HepG2 (cell line): ENCODE measurements at regions not wholly inside any gene's neighbourhood (a gene's known extent, or its start where the extent isn't known, plus 50 kb on each side); places are given as distances from the start of the nearest gene placed in this dataset.
A peak's percentile ranks its signal among the peaks of the same experiment; 100 is the strongest.

Source experiments
- ATF7-NPFF ChIP-seq: sonication (generic); formaldehyde crosslinking; IDR thresholded peaks from 2 replicates; pipeline ENCODE4 v1.8.1; 2023; ENCODE audit warnings: mild to moderate bottlenecking, low read depth, missing genetic modification reagents, moderate library complexity
- ATM ChIP-seq: fragments of 450-650 bp; IDR thresholded peaks from 2 replicates; pipeline ENCODE4 v1.7.1; 2017; ENCODE audit warnings: mild to moderate bottlenecking, borderline replicate concordance
- GLMP ChIP-seq: sonication (generic); formaldehyde crosslinking; IDR thresholded peaks from 2 replicates; pipeline ENCODE4 v1.9.0; 2021; ENCODE audit warnings: missing genetic modification reagents, mild to moderate bottlenecking, borderline replicate concordance
- HMGA1 ChIP-seq: sonication (generic); formaldehyde crosslinking; conservative IDR thresholded peaks from 2 replicates; pipeline ENCODE4 v1.4.0; 2020; ENCODE audit warnings: missing genetic modification reagents
- IRF2 ChIP-seq: IDR thresholded peaks from 2 replicates; pipeline ENCODE4 v1.6.1; 2018; ENCODE audit warnings: missing genetic modification reagents, missing compliant biosample characterization
- MAFG ChIP-seq: sonication (generic); formaldehyde crosslinking; IDR thresholded peaks from 2 replicates; pipeline ENCODE4 v1.5.1; 2020; ENCODE audit warnings: mild to moderate bottlenecking, missing genetic modification reagents
- MEF2D ChIP-seq: sonication (generic); formaldehyde crosslinking; IDR thresholded peaks from 2 replicates; pipeline ENCODE4 v1.5.1; 2020; ENCODE audit warnings: mild to moderate bottlenecking, missing genetic modification reagents
- MTA3 ChIP-seq: sonication (generic); formaldehyde crosslinking; IDR thresholded peaks from 2 replicates; pipeline ENCODE4 v1.4.0; 2020; ENCODE audit warnings: missing genetic modification reagents
- NCOA2 ChIP-seq: sonication (generic); formaldehyde crosslinking; IDR thresholded peaks from 2 replicates; pipeline ENCODE4 v1.8.0; 2022; ENCODE audit warnings: inconsistent platforms
- RBFOX2 ChIP-seq: fragments of 200-400 bp; formaldehyde crosslinking; IDR thresholded peaks from 2 replicates; pipeline ENCODE4 v1.6.1; 2017; ENCODE audit warnings: low read depth, mild to moderate bottlenecking, low read length
- SNAPC2 ChIP-seq: sonication (generic); formaldehyde crosslinking; IDR thresholded peaks from 2 replicates; pipeline ENCODE4 v1.8.1; 2022; ENCODE audit warnings: mild to moderate bottlenecking, missing genetic modification reagents
- ZNF24 ChIP-seq: fragments of 450-650 bp; IDR thresholded peaks from 2 replicates; pipeline ENCODE4 v1.6.1; 2017; ENCODE audit warnings: antibody characterized with exemption, mild to moderate bottlenecking
- ZNF282 ChIP-seq: fragments of 450-650 bp; IDR thresholded peaks from 2 replicates; pipeline ENCODE4 v1.6.1; 2018; ENCODE audit not compliant: partially characterized antibody
- ZNF431 ChIP-seq: sonication (generic); formaldehyde crosslinking; IDR thresholded peaks from 2 replicates; pipeline ENCODE4 v1.9.0; 2022; ENCODE audit warnings: missing genetic modification reagents, low read depth, mild to moderate bottlenecking, borderline replicate concordance
- ZNF562 ChIP-seq: sonication (generic); formaldehyde crosslinking; IDR thresholded peaks from 2 replicates; pipeline ENCODE4 v1.8.0; 2022; ENCODE audit warnings: missing genetic modification reagents, borderline replicate concordance
- ZNF772 ChIP-seq: sonication (generic); formaldehyde crosslinking; IDR thresholded peaks from 2 replicates; pipeline ENCODE4 v1.5.0; 2020; ENCODE audit warnings: mild to moderate bottlenecking, missing genetic modification reagents
- TF ChIP-seq, protein P1 (sequence below): sonication (generic); formaldehyde crosslinking; IDR thresholded peaks from 2 replicates; pipeline ENCODE4 v1.4.0; 2020; ENCODE audit warnings: mild to moderate bottlenecking, missing genetic modification reagents
- TF ChIP-seq, protein P2 (sequence below): sonication (generic); formaldehyde crosslinking; IDR thresholded peaks from 2 replicates; pipeline ENCODE4 v1.4.0; 2020; ENCODE audit warnings: missing genetic modification reagents
- TF ChIP-seq, protein P3 (sequence below): sonication (generic); formaldehyde crosslinking; IDR thresholded peaks from 2 replicates; pipeline ENCODE4 v1.5.0; 2020; ENCODE audit warnings: mild to moderate bottlenecking, low read depth, missing genetic modification reagents, borderline replicate concordance
- TF ChIP-seq, protein P4 (sequence below): sonication (generic); formaldehyde crosslinking; IDR thresholded peaks from 2 replicates; pipeline ENCODE4 v1.5.1; 2020; ENCODE audit warnings: mild to moderate bottlenecking, missing genetic modification reagents, moderate library complexity
- TF ChIP-seq, protein P5 (sequence below): sonication (generic); formaldehyde crosslinking; IDR thresholded peaks from 2 replicates; pipeline ENCODE4 v1.5.1; 2020; ENCODE audit warnings: mild to moderate bottlenecking, missing genetic modification reagents

DNA sequence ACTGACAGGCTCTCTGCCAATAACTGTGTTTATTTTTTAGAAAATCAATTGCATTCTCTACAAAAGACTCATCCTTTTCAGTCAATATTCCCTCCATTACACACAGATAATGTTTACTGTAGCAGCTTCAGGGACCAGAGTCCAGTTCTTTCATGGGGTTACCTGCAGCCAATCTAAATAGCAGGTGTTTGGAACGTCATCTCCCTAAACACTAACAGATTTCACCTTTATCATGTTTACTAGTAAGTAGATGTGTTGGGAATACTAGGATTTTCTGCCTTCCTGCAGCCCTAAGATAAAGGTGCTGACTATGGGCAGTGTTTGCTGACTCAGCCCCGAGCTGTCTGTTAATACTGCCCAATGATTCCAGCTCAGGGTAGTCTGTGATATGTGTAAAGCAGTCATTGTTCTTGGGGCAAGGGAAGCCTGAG is 447.0 kb downstream of the KIF4B start (continued):
- TF ChIP-seq ZNF431: no peak
- no peak for TF ChIP-seq ATM
- TF ChIP-seq GLMP: no peak
- TF ChIP-seq MTA3 (CRISPR knock-in tag): no peak
- TF ChIP-seq MEF2D (CRISPR knock-in tag): peak; percentile 67; the same call in 1 of the 2 replicates
- TF ChIP-seq ZNF772 (CRISPR knock-in tag): no peak
- TF ChIP-seq, protein P1, sequence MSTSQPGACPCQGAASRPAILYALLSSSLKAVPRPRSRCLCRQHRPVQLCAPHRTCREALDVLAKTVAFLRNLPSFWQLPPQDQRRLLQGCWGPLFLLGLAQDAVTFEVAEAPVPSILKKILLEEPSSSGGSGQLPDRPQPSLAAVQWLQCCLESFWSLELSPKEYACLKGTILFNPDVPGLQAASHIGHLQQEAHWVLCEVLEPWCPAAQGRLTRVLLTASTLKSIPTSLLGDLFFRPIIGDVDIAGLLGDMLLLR (CRISPR knock-in tag): no peak
- TF ChIP-seq, protein P2, sequence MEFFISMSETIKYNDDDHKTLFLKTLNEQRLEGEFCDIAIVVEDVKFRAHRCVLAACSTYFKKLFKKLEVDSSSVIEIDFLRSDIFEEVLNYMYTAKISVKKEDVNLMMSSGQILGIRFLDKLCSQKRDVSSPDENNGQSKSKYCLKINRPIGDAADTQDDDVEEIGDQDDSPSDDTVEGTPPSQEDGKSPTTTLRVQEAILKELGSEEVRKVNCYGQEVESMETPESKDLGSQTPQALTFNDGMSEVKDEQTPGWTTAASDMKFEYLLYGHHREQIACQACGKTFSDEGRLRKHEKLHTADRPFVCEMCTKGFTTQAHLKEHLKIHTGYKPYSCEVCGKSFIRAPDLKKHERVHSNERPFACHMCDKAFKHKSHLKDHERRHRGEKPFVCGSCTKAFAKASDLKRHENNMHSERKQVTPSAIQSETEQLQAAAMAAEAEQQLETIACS (CRISPR knock-in tag): no peak
- peak; percentile 34; the same call in 1 of the 2 replicates for TF ChIP-seq SNAPC2 (CRISPR knock-in tag)
- TF ChIP-seq, protein P3, sequence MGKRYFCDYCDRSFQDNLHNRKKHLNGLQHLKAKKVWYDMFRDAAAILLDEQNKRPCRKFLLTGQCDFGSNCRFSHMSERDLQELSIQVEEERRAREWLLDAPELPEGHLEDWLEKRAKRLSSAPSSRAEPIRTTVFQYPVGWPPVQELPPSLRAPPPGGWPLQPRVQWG (CRISPR knock-in tag): no peak
- TF ChIP-seq, protein P4, sequence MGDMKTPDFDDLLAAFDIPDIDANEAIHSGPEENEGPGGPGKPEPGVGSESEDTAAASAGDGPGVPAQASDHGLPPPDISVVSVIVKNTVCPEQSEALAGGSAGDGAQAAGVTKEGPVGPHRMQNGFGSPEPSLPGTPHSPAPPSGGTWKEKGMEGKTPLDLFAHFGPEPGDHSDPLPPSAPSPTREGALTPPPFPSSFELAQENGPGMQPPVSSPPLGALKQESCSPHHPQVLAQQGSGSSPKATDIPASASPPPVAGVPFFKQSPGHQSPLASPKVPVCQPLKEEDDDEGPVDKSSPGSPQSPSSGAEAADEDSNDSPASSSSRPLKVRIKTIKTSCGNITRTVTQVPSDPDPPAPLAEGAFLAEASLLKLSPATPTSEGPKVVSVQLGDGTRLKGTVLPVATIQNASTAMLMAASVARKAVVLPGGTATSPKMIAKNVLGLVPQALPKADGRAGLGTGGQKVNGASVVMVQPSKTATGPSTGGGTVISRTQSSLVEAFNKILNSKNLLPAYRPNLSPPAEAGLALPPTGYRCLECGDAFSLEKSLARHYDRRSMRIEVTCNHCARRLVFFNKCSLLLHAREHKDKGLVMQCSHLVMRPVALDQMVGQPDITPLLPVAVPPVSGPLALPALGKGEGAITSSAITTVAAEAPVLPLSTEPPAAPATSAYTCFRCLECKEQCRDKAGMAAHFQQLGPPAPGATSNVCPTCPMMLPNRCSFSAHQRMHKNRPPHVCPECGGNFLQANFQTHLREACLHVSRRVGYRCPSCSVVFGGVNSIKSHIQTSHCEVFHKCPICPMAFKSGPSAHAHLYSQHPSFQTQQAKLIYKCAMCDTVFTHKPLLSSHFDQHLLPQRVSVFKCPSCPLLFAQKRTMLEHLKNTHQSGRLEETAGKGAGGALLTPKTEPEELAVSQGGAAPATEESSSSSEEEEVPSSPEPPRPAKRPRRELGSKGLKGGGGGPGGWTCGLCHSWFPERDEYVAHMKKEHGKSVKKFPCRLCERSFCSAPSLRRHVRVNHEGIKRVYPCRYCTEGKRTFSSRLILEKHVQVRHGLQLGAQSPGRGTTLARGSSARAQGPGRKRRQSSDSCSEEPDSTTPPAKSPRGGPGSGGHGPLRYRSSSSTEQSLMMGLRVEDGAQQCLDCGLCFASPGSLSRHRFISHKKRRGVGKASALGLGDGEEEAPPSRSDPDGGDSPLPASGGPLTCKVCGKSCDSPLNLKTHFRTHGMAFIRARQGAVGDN: no peak
- no peak for TF ChIP-seq ATF7-NPFF (CRISPR knock-in tag)
- TF ChIP-seq NCOA2: peak; percentile 93
- no peak; the same call in 1 of the 2 replicates for TF ChIP-seq ZNF24
- TF ChIP-seq IRF2 (CRISPR knock-in tag): peak; percentile 75; the same call in 1 of the 2 replicates
- TF ChIP-seq, protein P5, sequence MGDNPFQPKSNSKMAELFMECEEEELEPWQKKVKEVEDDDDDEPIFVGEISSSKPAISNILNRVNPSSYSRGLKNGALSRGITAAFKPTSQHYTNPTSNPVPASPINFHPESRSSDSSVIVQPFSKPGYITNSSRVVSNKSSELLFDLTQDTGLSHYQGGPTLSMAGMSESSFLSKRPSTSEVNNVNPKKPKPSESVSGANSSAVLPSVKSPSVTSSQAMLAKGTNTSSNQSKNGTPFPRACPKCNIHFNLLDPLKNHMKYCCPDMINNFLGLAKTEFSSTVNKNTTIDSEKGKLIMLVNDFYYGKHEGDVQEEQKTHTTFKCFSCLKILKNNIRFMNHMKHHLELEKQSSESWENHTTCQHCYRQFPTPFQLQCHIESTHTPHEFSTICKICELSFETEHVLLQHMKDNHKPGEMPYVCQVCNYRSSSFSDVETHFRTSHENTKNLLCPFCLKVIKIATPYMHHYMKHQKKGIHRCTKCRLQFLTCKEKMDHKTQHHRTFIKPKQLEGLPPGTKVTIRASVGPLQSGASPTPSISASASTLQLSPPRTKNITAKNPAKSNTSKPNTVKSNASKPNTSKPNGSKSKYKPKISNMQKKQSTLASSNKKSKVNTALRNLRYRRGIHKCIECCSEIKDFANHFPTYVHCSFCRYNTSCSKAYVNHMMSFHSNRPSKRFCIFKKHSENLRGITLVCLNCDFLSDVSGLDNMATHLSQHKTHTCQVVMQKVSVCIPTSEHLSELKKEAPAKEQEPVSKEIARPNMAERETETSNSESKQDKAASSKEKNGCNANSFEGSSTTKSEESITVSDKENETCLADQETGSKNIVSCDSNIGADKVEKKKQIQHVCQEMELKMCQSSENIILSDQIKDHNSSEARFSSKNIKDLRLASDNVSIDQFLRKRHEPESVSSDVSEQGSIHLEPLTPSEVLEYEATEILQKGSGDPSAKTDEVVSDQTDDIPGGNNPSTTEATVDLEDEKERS (CRISPR knock-in tag): no peak
- TF ChIP-seq RBFOX2: no peak
- TF ChIP-seq HMGA1 (CRISPR knock-in tag): no peak
- TF ChIP-seq ZNF562 (CRISPR knock-in tag): no peak
- TF ChIP-seq MAFG (CRISPR knock-in tag): peak; percentile 95
- TF ChIP-seq ZNF282: no peak
